ACC112 (cell line): ENCODE measurements at regions not wholly inside any gene's neighbourhood (a gene's known extent, or its start where the extent isn't known, plus 50 kb on each side); places are given as distances from the start of the nearest gene placed in this dataset.
"Not testable (repeated sequence)": the region's sequence is repeated elsewhere in the genome, so short reads cannot be mapped to it uniquely, and the experiment has no call there.

Experiments
- H2AFZ ChIP-seq: fragments of 200-600 bp; sonication (generic); one replicate; pipeline ENCODE4 v1.6.0; 2017; ENCODE audit warnings: antibody characterized with exemption, low read length; ENCODE audit not compliant: unreplicated experiment
- H3K27ac ChIP-seq: fragments of 200-600 bp; sonication (generic); 2 replicates; pipeline ENCODE4 v1.5.1; 2014; ENCODE audit warnings: low read depth, mild to moderate bottlenecking, antibody characterized with exemption, low read length, moderate library complexity
- H3K27me3 ChIP-seq: fragments of 200-600 bp; sonication (generic); 2 replicates; pipeline ENCODE4 v1.6.1; 2014; ENCODE audit warnings: mild to moderate bottlenecking, antibody characterized with exemption, low read length, moderate library complexity, mixed read lengths; ENCODE audit not compliant: insufficient read depth
- H3K36me3 ChIP-seq: fragments of 200-600 bp; sonication (generic); 2 replicates; pipeline ENCODE4 v1.6.1; 2016; ENCODE audit warnings: mild to moderate bottlenecking, antibody characterized with exemption, low read length, moderate library complexity, mixed read lengths; ENCODE audit not compliant: insufficient read depth
- H3K4me1 ChIP-seq: fragments of 200-600 bp; sonication (generic); one replicate; pipeline ENCODE4 v1.6.1; 2016; ENCODE audit warnings: low read length, mixed read lengths; ENCODE audit not compliant: insufficient read depth, unreplicated experiment, control insufficient read depth
- H3K4me3 ChIP-seq: fragments of 200-600 bp; sonication (generic); 2 replicates; pipeline ENCODE4 v1.5.1; 2014; ENCODE audit warnings: mild to moderate bottlenecking, low read depth, low read length
- H3K79me2 ChIP-seq: fragments of 200-600 bp; sonication (generic); one replicate; pipeline ENCODE4 v1.6.0; 2016; ENCODE audit warnings: low read length; ENCODE audit not compliant: control insufficient read depth, unreplicated experiment, insufficient read depth

DNA sequence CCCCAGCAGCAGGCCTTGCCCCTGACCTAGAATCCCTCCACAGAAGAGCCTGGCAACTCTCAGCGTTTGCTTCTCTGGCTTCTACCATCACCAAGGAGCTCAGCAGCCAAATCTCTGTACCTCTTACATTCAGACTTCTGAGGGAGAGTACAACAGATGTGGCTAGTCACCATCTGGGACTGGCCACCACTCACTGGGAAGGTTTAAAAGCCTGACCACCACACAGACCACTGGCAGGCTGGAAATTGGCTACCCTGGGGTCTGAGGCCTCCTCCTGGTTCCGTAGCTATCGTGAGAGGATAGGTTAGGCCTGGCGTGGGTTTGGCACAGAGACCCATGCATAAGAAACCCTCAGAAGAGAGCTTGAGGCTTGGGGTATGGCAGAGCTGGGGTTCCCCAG, 478.5 kb upstream of the CADM1 start:
- H3K79me2 ChIP-seq: no peaks in the 10 kb centered on the region
- no peaks in the 10 kb centered on the region for H3K27me3 ChIP-seq
- H3K4me1 ChIP-seq: no peaks in the 10 kb centered on the region
- H3K27ac ChIP-seq: no peak overlapping the region
- H2AFZ ChIP-seq: no peak overlapping the region
- H3K4me3 ChIP-seq: no peak overlapping the region
- no peaks in the 10 kb centered on the region for H3K36me3 ChIP-seq

DNA sequence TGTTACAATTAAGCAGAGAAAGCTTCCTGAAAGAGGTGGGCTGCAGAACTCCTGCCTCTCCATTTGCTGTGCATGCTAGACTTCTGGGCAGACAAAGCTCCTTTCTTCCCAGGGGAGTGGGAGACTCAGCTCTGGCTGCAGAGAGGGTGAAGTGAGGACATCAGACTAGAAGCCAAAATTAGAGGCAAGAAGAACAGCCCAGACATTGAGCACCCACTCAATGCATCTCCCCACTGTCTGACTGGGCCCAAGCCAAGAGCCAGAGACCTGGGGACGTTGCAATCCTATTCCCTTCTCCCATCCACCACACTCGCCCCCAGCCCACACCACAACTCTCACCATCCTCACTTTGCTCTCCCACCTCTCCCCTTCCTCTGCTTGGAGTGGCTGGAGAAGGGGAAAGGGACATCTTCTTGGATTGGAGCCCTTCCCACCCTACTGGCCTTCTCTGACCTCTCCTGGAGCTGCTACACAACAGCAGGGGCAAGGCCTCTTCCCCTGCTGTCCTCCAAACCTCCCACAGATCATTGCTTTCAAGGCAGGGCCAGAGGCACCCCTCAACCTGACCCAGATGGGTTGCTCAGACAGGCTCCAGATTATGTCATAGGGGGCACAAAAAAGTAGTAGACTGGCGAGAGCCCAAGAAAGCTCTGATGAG, 477.7 kb upstream of the CADM1 start:
- H3K36me3 ChIP-seq: no peaks in the 10 kb centered on the region
- no peak overlapping the region for H3K27ac ChIP-seq
- no peaks in the 10 kb centered on the region for H3K79me2 ChIP-seq
- H3K4me1 ChIP-seq: no peaks in the 10 kb centered on the region
- no peaks in the 10 kb centered on the region for H3K27me3 ChIP-seq
- no peak overlapping the region for H3K4me3 ChIP-seq
- no peak overlapping the region for H2AFZ ChIP-seq

DNA sequence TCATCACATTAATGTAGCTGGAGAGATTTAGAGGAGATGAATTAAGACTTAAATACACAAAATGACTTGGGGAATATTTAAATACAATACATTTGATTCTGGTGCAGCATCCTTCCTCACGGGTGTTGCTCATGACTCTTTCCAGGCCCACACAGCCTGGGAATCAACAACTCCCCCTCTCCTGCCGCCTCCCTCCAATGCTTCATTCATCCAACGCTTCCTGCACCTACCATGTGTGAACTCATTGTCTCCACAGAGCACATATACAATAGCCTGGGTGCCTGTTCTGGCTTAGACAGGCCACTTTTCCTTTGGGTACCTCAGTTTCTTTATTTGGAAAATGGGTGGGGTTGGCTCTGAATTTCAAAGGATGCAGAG, 476.9 kb upstream of the CADM1 start:
- Histone ChIP-seq H3K4me1 (no peaks in the 10 kb centered on the region), H3K4me3 (no peak overlapping the region), H3K27me3 (no peaks in the 10 kb centered on the region), H3K79me2 (no peaks in the 10 kb centered on the region), H2AFZ (no peak overlapping the region), H3K27ac (no peak overlapping the region), H3K36me3 (no peaks in the 10 kb centered on the region)

DNA sequence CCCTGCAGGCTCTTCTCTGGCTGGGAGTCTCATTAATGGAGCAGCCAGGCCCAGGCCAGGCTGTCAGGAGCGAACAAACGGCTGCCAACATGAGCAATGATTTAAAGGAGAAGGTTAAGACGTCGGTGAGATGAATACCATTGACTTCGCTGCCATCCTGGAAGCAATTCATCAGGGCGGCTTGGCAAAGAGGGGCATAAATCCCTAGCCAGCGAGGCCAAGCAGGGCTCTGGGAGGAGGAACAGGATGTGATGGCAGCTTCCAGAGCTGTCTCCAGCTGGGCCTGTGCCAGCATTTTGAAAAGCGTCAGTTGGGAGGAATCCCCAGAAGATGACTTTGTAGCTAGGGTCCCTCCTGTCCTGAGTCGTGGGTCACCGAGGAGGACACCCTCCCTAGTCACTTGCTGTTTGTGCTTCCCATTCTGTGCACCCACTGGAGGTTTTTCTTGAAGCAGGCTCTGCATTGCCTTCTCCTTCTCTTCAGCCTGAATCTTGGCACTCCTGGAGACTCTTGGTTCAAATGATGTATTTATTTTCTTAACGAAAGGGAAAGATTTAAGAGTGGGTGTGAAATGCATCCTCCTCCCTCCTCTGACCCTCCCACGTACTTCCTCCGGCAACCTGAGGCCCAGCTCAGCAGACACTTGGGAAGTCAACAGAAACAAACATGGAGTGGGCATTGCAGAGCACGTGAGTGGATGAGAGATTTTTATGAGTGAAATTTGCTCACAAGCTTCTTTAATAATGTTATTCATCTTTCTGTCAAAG, 476.3 kb upstream of the CADM1 start:
- H3K4me1 ChIP-seq: no peaks in the 10 kb centered on the region
- no peak overlapping the region for H2AFZ ChIP-seq
- no peaks in the 10 kb centered on the region for H3K27me3 ChIP-seq
- no peaks in the 10 kb centered on the region for H3K79me2 ChIP-seq
- H3K27ac ChIP-seq: no peak overlapping the region
- H3K36me3 ChIP-seq: no peaks in the 10 kb centered on the region
- H3K4me3 ChIP-seq: no peak overlapping the region

DNA sequence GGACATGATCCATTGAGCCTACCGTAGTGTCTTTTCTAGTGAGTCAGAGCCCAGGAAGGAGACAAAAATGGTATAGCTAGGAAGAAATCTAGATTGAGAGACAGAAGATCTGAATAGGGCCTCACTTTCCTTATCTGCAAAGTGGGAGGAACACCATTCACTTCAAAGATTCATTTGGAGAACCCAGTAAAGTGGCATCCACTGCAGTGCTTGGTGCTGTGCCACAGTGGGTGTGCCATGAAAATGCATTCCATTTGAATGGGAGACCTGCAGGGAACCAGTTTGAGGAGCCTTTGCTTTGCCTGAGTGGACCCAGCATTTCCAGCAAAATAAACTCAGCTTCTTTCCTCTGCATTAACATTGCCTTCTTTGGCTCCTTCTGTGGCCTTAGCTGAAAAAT, 470.5 kb upstream of the CADM1 start:
- Histone ChIP-seq H3K27me3 (no peaks in the 10 kb centered on the region), H3K4me1 (no peaks in the 10 kb centered on the region), H3K36me3 (no peaks in the 10 kb centered on the region), H3K27ac (no peak overlapping the region), H3K79me2 (no peaks in the 10 kb centered on the region), H3K4me3 (no peak overlapping the region), H2AFZ (no peak overlapping the region)

DNA sequence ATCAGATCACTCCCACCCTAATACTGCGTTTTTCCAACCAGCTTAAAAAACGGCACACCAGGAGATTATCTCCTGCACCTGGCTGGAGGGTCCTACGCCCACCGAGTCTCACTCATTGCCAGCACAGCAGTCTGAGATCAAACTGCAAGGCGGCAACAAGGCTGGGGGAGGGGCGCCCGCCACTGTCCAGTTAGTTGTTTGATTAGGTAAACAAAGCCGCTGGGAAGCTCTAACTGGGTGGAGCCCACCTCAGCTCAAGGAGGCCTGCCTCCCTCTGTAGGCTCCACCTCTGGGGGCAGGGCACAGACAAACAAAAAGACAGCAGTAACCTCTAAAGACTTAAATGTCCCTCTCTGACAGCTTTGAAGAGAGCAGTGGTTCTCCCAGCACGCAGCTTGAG, 463.0 kb upstream of the CADM1 start:
- not testable (repeated sequence) for H3K27ac ChIP-seq, H3K4me3 ChIP-seq, H3K27me3 ChIP-seq, H3K36me3 ChIP-seq, H2AFZ ChIP-seq, H3K4me1 ChIP-seq, H3K79me2 ChIP-seq

DNA sequence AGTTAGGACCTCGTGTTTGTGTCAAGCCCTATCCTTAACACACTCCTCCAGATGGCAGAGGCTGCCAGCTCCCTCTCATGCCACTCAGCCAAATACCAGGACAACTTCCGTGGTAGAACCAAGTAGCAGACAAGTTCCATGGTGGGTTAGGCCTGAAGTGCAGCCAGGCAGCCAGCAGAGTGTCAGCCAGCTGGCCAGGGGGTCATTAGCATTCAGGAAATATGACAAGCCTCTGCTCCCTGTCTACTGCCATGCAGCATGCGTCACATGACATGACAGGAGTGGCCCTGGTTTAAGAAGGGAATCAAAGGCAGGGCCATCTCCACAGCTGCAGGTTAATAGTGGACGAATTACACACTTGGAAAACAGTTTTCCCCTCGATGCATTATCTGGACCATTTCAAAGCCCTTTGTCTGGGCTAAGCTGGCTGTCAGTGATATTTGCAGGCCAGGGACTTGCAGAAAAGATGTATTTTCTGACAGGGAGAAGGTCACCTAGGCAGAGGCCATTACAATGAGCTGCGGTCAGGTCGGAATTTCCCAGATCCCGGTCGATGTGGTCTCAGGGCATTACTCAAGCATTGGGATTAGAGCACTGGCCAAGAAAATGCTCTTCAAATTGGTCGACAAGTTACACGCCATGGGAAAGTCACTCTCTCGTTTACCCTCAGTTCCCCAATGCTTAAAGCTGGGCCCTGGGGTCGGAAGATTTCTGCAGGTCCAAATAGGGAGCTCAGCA, 461.7 kb upstream of the CADM1 start:
- no peaks in the 10 kb centered on the region for H3K27me3 ChIP-seq
- no peaks in the 10 kb centered on the region for H3K36me3 ChIP-seq
- H3K4me3 ChIP-seq: no peak overlapping the region
- H3K4me1 ChIP-seq: no peaks in the 10 kb centered on the region
- H3K27ac ChIP-seq: no peak overlapping the region
- H2AFZ ChIP-seq: no peak overlapping the region
- H3K79me2 ChIP-seq: no peaks in the 10 kb centered on the region

DNA sequence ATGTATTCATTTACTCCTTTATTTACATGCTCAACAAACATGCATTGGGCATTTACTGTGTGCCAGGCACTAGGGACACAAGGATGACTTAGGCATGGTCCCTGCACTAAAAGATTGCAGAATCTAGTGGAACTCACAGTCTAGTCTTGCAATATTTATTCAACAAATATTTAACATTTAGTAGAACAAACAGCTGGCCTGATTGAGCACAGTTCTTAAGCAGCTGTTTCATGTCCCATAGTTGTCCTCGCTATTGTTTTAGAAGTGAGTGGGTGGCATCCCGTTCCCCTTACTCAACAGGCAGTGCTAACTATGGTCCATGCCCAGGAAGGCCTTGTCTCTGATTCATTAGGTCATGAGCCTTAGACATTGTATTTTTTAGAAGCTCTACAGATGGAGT, 459.9 kb upstream of the CADM1 start:
- Histone ChIP-seq H3K4me1 (no peaks in the 10 kb centered on the region), H3K79me2 (no peaks in the 10 kb centered on the region), H3K4me3 (no peak overlapping the region), H3K36me3 (no peaks in the 10 kb centered on the region), H2AFZ (no peak overlapping the region), H3K27ac (no peak overlapping the region), H3K27me3 (no peaks in the 10 kb centered on the region)

DNA sequence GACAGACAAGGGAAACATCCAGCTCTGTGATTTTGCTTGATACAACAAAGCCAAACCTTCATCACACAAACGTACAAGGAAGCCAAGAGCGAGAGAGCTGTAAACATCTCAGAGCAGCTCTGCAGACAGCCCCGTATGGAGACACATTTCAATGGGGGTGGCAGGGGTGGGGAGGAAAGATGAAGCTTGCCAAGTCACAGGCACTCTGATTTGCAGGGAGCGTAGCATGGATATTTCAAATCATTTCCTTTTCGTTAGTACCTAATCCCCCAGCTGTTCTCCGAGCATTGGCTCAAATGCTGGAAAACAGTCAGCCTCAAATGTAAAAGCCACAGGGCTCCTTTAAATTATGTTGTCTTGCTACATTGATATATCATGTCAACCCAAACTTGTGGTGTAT, 458.9 kb upstream of the CADM1 start:
- H2AFZ ChIP-seq: no peak overlapping the region
- no peak overlapping the region for H3K4me3 ChIP-seq
- H3K36me3 ChIP-seq: no peaks in the 10 kb centered on the region
- H3K4me1 ChIP-seq: no peaks in the 10 kb centered on the region
- H3K79me2 ChIP-seq: no peaks in the 10 kb centered on the region
- no peak overlapping the region for H3K27ac ChIP-seq
- H3K27me3 ChIP-seq: no peaks in the 10 kb centered on the region

DNA sequence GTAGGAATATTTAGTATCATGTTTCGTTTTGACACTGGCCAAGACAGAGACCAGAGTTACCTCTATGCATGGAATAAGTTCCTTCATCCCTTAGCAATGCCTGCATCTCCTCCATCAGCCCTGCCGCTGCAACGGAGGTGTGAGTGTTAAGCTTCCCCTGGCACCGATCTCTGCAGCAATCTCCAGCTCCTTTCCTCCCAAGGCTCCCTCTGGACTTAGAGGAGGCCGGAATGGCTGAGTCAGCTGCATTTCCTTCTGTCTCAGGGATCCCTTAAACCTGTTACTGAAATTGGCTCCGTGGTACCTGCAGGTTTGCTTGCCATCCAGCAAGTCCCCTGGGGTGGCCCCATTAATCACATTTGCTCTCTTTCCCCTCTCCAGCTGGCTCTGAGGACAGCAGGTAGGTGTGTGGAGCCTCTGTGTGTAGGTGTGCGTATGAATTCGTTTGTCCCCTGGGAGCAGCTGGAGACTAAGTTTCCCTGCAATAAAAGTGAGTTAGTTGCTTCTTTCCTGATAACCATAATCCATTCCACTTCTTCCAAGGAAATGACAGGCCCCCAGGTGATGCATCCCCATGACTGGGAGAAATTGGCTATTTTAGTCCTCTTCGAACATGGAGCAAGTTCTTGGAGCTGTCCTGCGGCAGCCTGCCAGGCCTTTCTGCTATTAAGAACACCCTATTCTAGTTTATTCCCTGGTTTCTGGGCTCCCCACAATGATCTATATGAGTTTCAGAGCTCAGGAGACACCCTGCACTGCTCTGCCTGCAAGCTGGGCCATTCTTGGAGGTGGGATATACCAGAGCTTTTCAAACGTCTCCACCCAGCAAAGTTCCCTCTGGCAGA, 457.2 kb upstream of the CADM1 start:
- H3K27me3 ChIP-seq: no peaks in the 10 kb centered on the region
- no peak overlapping the region for H2AFZ ChIP-seq

More for the DNA sequence above, 457.2 kb upstream of the CADM1 start:
- no peaks in the 10 kb centered on the region for H3K4me1 ChIP-seq
- no peaks in the 10 kb centered on the region for H3K79me2 ChIP-seq
- no peak overlapping the region for H3K27ac ChIP-seq
- no peaks in the 10 kb centered on the region for H3K36me3 ChIP-seq
- no peak overlapping the region for H3K4me3 ChIP-seq
